ENCODE measurements at regions not wholly inside any gene's neighbourhood (a gene's known extent, or its start where the extent isn't known, plus 50 kb on each side); places are given as distances from the start of the nearest gene placed in this dataset.

DNA sequence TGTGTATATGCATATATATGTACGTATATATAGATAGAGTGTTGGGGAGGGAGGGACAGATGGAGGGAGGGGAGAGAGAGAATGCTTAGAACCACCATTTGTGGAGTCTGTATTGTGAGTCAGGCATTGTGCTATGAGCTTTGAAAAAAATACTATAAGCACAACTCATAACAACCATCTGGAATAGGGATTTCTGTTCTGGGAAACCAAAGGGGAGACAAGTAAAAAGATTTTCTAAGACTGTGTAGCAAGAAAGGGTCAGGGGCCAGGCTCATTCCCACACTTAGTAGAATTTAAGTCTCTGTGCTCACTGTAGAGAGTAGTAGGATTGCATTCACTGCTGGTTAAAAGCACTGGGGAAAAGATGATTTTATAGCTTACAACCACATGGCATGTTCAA is 202.3 kb upstream of the SGCD start:
- Histone ChIP-seq H3K27ac (ENCODE audit: insufficient read depth, low read length) (no peak overlapping the region), H3K36me3 (ENCODE audit: control insufficient read depth, insufficient read depth, low read length) (no peaks in the 10 kb centered on the region), H3K4me1 (ENCODE audit: control insufficient read depth, insufficient read depth, low read length) (peaks cover 6% of the 10 kb centered on the region), H2BK15ac (ENCODE audit: low read depth, low read length) (peak overlapping the region; percentile 39; the same call in 1 of the 3 replicates), H2AK5ac (ENCODE audit: low read depth, low read length) (no peak overlapping the region), H2AFZ (replicated peaks; ENCODE audit: low read length, poor library complexity) (no peak overlapping the region), H3K9ac (ENCODE audit: low read depth, low read length) (no peak overlapping the region), H4K5ac (ENCODE audit: low read depth, low read length) (no peak overlapping the region), H3K79me1 (ENCODE audit: low read depth in 1 of 2, low read length in 2 of 2) (no peaks in the 10 kb centered on the region), H3K4ac (ENCODE audit: low read depth, low read length) (no peak overlapping the region), H3K4me3 (ENCODE audit: insufficient read depth, low read depth, low read length) (no peak overlapping the region), H2BK120ac (ENCODE audit: low read depth, low read length) (peak overlapping the region; percentile 17; the same call in 1 of the 2 replicates), H3K14ac (replicated peaks; ENCODE audit: low read depth, low read length) (no peak overlapping the region), H4K91ac (ENCODE audit: insufficient read depth, low read depth, low read length) (no peak overlapping the region), H3K56ac (ENCODE audit: extremely low read depth, insufficient read depth, low read length) (no peak overlapping the region), H3K9me3 (ENCODE audit: control insufficient read depth, insufficient read depth, low read length) (no peaks in the 10 kb centered on the region), H3K27me3 (ENCODE audit: control insufficient read depth, insufficient read depth, low read length) (no peaks in the 10 kb centered on the region), H3K9me1 (ENCODE audit: insufficient read depth, low read length) (peaks cover 5% of the 10 kb centered on the region; the same call in 1 of the 2 replicates), H4K20me1 (ENCODE audit: insufficient read depth, low read length) (peaks cover 3% of the 10 kb centered on the region; the same call in 1 of the 2 replicates), H3K18ac (ENCODE audit: low read depth, low read length) (peak overlapping the region; percentile 82; the same call in 1 of the 2 replicates), H2BK5ac (ENCODE audit: low read depth, low read length, poor library complexity, severe bottlenecking) (no peak overlapping the region), H3K23ac (ENCODE audit: low read depth, low read length) (no peak overlapping the region), H2AK9ac (replicated peaks; ENCODE audit: low read depth, low read length, poor library complexity) (no peak overlapping the region), H3K4me2 (ENCODE audit: low read depth, low read length) (no peak overlapping the region), H4K8ac (ENCODE audit: low read depth in 2 of 2, low read length in 2 of 2) (no peak overlapping the region; a peak in 2 of 4 replicates), H2BK20ac (ENCODE audit: low read depth, low read length) (peak overlapping the region; percentile 76; the same call in 1 of the 2 replicates)
- peak; percentile 64 for DNase-seq
- TF ChIP-seq, protein P1, sequence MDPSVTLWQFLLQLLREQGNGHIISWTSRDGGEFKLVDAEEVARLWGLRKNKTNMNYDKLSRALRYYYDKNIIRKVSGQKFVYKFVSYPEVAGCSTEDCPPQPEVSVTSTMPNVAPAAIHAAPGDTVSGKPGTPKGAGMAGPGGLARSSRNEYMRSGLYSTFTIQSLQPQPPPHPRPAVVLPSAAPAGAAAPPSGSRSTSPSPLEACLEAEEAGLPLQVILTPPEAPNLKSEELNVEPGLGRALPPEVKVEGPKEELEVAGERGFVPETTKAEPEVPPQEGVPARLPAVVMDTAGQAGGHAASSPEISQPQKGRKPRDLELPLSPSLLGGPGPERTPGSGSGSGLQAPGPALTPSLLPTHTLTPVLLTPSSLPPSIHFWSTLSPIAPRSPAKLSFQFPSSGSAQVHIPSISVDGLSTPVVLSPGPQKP (IDR thresholded peaks at IDR 0.05; ENCODE audit: borderline replicate concordance, low read depth, low read length) = no peak
- no peak for TF ChIP-seq SMC3 (IDR thresholded peaks at IDR 0.05; ENCODE audit: low read depth, low read length)
- TF ChIP-seq MAFK (IDR thresholded peaks at IDR 0.05; ENCODE audit: low read depth, low read length) = no peak
- TF ChIP-seq POLR2A (IDR thresholded peaks at IDR 0.05; ENCODE audit: low read depth, low read length) = no peak
- TF ChIP-seq MAZ (IDR thresholded peaks at IDR 0.05; ENCODE audit: borderline replicate concordance, low read depth, low read length) = no peak
- TF ChIP-seq MXI1 (IDR thresholded peaks at IDR 0.05; ENCODE audit: borderline replicate concordance, low read depth, low read length) = no peak
- TF ChIP-seq BHLHE40 (IDR thresholded peaks at IDR 0.05; ENCODE audit: low read depth, low read length) = no peak
- TF ChIP-seq RCOR1 (IDR thresholded peaks at IDR 0.05; ENCODE audit: insufficient replicate concordance, low read length) = no peak
- TF ChIP-seq RAD21 (IDR thresholded peaks at IDR 0.05; ENCODE audit: low read length) = no peak
- no peak for TF ChIP-seq RFX5 (IDR thresholded peaks at IDR 0.05; ENCODE audit: low read depth, low read length)
- TF ChIP-seq, protein P2, sequence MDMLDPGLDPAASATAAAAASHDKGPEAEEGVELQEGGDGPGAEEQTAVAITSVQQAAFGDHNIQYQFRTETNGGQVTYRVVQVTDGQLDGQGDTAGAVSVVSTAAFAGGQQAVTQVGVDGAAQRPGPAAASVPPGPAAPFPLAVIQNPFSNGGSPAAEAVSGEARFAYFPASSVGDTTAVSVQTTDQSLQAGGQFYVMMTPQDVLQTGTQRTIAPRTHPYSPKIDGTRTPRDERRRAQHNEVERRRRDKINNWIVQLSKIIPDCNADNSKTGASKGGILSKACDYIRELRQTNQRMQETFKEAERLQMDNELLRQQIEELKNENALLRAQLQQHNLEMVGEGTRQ (IDR thresholded peaks at IDR 0.05; ENCODE audit: low read depth, low read length) = no peak
- TF ChIP-seq FOS (IDR thresholded peaks at IDR 0.05; ENCODE audit: low read depth, low read length) = no peak
- TF ChIP-seq NFE2L2 (IDR thresholded peaks at IDR 0.05; ENCODE audit: low read depth, low read length) = no peak
- no CpG with 5 or more reads among the region's 1 CpG for WGBS, 2 experiments (ENCODE audit: extremely low coverage in 2 of 2, insufficient read length in 1 of 2)
- no TSS peak for BruUV-seq (replicated peaks)
- intact Hi-C loops (cut with micrococcal nuclease) (loop anchor here (5.0 kb wide), 3 partner anchors 167 to 693 kb away; no protein-coding TSS in a partner anchor), dilution Hi-C loops (cut with HindIII; ENCODE audit: low sequenced_read_pairs, unreplicated experiment) (no loop called here), in situ Hi-C loops (cut with MboI; ENCODE audit: low sequenced_read_pairs) (no loop called here)
- ChIA-PET POLR2A (ENCODE audit: unreplicated experiment) (no interaction called here), CTCF (interaction anchor here (0.6 kb wide), 1 partner anchor 111 kb away, joined by 3 read pairs; no protein-coding TSS in a partner anchor)
- no peak for ATAC-seq (ENCODE audit: low read depth)
